Left lung (tissue), 4 donors: ENCODE measurements at regions not wholly inside any gene's neighbourhood (a gene's known extent, or its start where the extent isn't known, plus 50 kb on each side); places are given as distances from the start of the nearest gene placed in this dataset.
A peak's percentile ranks its signal among the peaks of the same experiment; 100 is the strongest.

Experiments used
- ATAC-seq: fragments of 200-7000 bp; cut with Tn5 transposase; one replicate; pipeline ENCODE4 v1.9.1; 2020; ENCODE audit warnings: moderate library complexity
- DNase-seq, 4 donors: peaks; one replicate each; pipeline ENCODE4 v3.0.0-alpha.2; 2013 to 2020
- H3K27ac ChIP-seq, 2 donors: fragments of 200-600 bp; sonication (generic) in 1 of 2; one replicate each; pipeline versions ENCODE4 v1.5.0 to v1.8.0; 2020 to 2021
- H3K27me3 ChIP-seq, 2 donors: fragments of 200-600 bp; sonication (generic) in 1 of 2; one replicate each; pipeline versions ENCODE4 v1.5.0 to v1.8.0; 2020 to 2021
- H3K36me3 ChIP-seq, 2 donors: fragments of 200-600 bp; sonication (generic) in 1 of 2; one replicate each; pipeline versions ENCODE4 v1.5.0 to v1.8.0; 2020 to 2021
- H3K4me1 ChIP-seq, 2 donors: fragments of 200-600 bp; one replicate each; pipeline ENCODE4 v1.8.0; 2021
- H3K4me3 ChIP-seq, 2 donors: fragments of 200-600 bp; sonication (generic) in 1 of 2; one replicate each; pipeline versions ENCODE4 v1.5.0 to v1.8.0; 2020 to 2021; ENCODE audit warnings: mild to moderate bottlenecking in 1 of 2
- H3K9me3 ChIP-seq, 2 donors: fragments of 200-600 bp; sonication (generic) in 1 of 2; one replicate each; pipeline versions ENCODE4 v1.5.0 to v1.8.0; 2020 to 2021
- CTCF ChIP-seq, 2 donors: fragments of 200-600 bp; sonication (generic) in 1 of 2; IDR thresholded peaks; one replicate each; pipeline versions ENCODE4 v1.5.0 to v1.8.0; 2021; ENCODE audit warnings: antibody characterized with exemption in 2 of 2
- intact Hi-C, 2 donors: fragments of 100-400 bp; cut with DNase I; formaldehyde crosslinking; loops; one replicate each; pipeline versions ENCODE4 v1.11.2 to v1.14.2; 2022
- donor health status: DM: no; HTN: yes; CAD: no.
- donor health status: DM: no; HTN: no; CAD: no.

GRCh38 chr3:161644891-161645635 lies 148.5 kb downstream of the OTOL1 start:
- Histone ChIP-seq H3K27me3 (no peaks in the 10 kb centered on the region), H3K36me3 (no peaks in the 10 kb centered on the region), H3K4me3 (no peak overlapping the region), H3K9me3 (no peaks in the 10 kb centered on the region), H3K4me1 (no peaks in the 10 kb centered on the region), H3K27ac (no peak overlapping the region)
- DNase-seq, result no peak
- intact Hi-C loops, result no loop called here
- TF ChIP-seq CTCF (IDR thresholded peaks at IDR 0.05), result no peak
- ATAC-seq, result no peak

- DNase-seq, result no peak
- H3K9me3 ChIP-seq, result no peaks in the 10 kb centered on the region
- no peak for ATAC-seq
- H3K4me3 ChIP-seq, result no peak overlapping the region
- intact Hi-C loops, result no loop called here
- TF ChIP-seq CTCF (IDR thresholded peaks at IDR 0.05), result no peak
- H3K4me1 ChIP-seq, result no peaks in the 10 kb centered on the region
- no peaks in the 10 kb centered on the region for H3K27me3 ChIP-seq
- no peaks in the 10 kb centered on the region for H3K36me3 ChIP-seq
- no peak overlapping the region for H3K27ac ChIP-seq
Measured at GRCh38 chr3:161647936-161648470, 151.4 kb downstream of the OTOL1 start.

GRCh38 chr3:161649900-161650484 lies 153.4 kb downstream of the OTOL1 start:
- Histone ChIP-seq H3K4me3 (no peak overlapping the region), H3K27me3 (no peaks in the 10 kb centered on the region), H3K36me3 (no peaks in the 10 kb centered on the region), H3K4me1 (no peaks in the 10 kb centered on the region), H3K9me3 (no peaks in the 10 kb centered on the region), H3K27ac (no peak overlapping the region)
- TF ChIP-seq CTCF (IDR thresholded peaks at IDR 0.05), result no peak
- no peak for ATAC-seq
- intact Hi-C loops, result no loop called here
- peak in 1 of 4 donors; percentile 3 for DNase-seq

- Histone ChIP-seq H3K4me3 (no peak overlapping the region), H3K36me3 (no peaks in the 10 kb centered on the region), H3K9me3 (no peaks in the 10 kb centered on the region), H3K27ac (no peak overlapping the region), H3K27me3 (no peaks in the 10 kb centered on the region), H3K4me1 (no peaks in the 10 kb centered on the region)
- intact Hi-C loops, result no loop called here
- ATAC-seq (no peak), DNase-seq (no peak)
- TF ChIP-seq CTCF (IDR thresholded peaks at IDR 0.05), result no peak
Measured at GRCh38 chr3:161657786-161658185, 161.2 kb downstream of the OTOL1 start.

GRCh38 chr3:161671141-161671540 lies 174.5 kb downstream of the OTOL1 start:
- intact Hi-C loops, result no loop called here
- Histone ChIP-seq H3K9me3 (peaks cover 0 to 9% of the 10 kb centered on the region in 2 donors), H3K4me1 (no peaks in the 10 kb centered on the region), H3K27me3 (no peaks in the 10 kb centered on the region), H3K4me3 (no peak overlapping the region), H3K27ac (no peak overlapping the region), H3K36me3 (no peaks in the 10 kb centered on the region)
- no peak for ATAC-seq
- DNase-seq, result peak in 1 of 4 donors; percentile 23
- TF ChIP-seq CTCF (IDR thresholded peaks at IDR 0.05), result no peak
